NCI-H2227 treated with DMSO at 0.1 percent for 48 hours (cell line): ENCODE measurements at regions not wholly inside any gene's neighbourhood (a gene's known extent, or its start where the extent isn't known, plus 50 kb on each side); places are given as distances from the start of the nearest gene placed in this dataset.

ENCODE experiments used
- DNase-seq: peaks from one replicate; lab custom pipeline; 2025; lab: John Stamatoyannopoulos, UW

DNA sequence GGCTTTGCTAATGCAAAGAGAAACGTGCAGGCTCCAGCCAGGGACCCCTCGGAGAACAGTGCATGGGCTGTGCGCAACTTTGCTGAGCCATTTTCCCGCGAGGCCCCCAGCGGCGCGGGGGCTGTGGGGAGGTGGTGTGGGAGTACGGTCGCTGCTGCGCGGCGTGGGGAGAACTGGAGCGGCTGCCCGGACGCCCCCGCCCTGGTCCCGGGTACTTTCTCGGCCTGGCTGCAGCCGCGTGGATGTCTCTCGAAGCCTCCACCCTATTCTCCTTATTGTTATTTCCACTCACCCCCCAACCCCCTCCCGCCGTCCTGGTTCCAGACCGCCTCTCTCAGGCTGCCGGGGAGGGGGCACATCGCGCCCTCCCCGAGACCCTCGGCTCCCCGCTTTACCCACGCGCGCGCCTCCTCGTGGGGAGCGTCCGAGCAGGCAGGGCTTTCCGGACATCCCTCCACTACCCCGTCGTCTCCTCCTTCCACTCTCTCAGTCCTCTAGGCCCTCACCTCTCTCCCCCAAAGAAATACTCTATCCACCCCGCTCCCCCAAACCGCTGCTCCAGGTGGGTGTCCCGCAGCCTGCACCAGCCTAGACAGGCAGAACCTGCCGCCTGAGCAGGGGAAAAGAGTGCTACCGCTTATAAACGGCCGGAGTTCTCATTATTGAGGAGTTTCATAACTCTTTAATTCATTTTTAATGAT lies 68.6 kb upstream of the TBCA start:
- no peak for DNase-seq

DNA sequence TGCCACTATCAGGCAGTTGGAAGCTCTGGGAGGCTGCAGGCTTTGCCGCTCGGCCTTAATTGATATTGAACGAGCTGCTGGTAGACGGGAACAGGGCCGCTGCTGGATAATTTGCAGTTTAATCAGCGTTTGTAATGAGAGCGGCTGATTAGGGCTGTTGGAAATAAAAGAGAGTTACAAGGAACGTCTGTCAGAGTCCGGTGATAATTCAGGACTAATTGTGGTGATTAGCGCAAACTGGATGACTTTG lies 68.2 kb upstream of the TBCA start:
- no peak for DNase-seq

DNA sequence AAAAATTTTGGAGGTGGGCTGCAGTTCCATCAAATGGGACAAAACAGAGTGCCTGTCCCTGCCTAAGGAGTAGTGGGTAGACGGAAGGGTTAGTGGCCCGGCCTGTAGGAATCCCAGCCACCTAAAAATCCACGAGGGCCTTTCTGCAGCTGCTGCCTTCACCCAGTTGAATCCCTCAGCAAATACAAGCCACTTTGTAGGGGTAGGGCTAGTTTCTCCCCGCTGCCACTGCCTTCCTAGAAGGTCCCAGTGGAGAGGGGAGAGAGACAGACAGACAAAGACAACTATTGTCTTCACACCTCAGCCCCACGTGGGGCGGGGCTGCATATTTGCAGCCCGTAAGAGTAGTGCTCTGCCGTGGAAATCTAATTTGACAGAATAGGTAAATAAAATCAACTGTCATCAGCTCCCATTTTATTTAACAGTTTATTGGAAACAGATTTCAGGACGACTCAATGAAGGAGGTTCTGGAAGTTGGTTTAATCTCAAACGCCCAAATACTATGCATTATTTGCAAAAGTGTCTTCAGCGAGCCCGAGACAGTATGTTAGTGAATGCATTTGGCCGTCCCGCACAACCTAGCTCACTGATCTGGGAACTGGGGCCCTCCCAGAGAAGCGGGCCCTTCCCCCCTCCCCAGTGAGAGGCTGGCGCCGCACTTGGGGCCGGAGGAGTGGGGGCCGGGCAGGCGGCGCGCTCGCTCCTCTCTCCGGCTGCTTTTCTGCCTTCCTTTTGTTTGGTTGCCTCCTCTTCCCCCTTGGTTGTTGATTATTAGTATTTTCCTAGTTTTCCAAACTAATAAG lies 67.6 kb upstream of the TBCA start:
- DNase-seq, result no peak

DNA sequence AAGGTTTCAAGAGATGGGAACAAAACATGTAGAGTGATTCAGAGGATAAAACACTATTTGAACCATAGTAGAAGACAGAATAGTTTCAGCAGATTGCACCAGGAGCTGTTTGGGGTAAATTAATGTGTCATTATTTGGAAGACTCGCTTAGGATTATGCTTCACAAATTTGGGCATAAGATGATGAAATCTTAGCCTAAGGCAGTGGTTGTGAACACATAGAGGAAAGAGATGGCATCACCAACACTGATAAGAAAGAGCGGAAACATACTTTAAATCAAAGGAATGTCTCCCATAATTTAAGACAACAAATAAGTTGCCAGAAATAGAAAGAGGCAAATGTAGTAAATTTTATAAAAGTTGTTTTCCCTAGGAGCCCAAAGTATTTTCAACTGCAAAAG lies 66.1 kb upstream of the TBCA start:
- DNase-seq, result no peak

DNA sequence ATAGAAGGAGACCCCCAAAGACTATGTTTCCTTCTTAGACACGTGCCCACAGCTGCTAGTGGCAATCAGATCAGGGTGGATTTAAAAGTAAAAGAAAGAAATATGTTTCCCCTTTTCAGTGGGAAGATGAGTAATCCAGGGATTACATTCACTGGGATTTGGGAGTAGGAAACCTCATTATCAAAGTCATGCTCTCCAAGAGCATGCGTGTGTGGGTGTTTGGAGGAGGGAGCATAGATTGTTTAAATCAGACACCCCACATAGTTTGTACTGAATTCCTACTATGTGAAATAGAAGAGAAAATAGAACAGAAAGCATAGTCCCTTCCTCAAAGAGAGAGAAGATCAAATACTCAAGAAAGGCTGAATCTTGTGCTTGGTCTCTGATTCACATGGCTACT lies 65.5 kb upstream of the TBCA start:
- DNase-seq, result no peak

DNA sequence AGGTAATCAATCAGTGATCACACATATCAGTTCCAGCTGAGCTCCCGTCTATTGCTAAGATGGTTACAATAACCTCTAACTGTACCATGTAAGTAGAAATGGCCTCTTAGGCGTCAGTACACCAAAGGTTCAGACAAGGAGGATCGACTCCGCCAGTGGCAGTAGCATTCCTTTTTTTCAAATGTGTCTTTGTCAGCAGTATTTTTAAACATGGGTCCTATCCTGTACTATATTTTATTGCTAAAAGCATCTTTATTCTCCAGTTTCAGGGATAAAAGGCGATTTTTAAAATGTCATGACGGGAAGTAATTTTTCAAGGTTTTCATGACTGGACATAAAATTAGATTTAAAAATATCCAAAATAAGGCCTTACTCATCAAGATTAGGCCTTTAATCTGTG lies 64.8 kb upstream of the TBCA start:
- no peak for DNase-seq

DNA sequence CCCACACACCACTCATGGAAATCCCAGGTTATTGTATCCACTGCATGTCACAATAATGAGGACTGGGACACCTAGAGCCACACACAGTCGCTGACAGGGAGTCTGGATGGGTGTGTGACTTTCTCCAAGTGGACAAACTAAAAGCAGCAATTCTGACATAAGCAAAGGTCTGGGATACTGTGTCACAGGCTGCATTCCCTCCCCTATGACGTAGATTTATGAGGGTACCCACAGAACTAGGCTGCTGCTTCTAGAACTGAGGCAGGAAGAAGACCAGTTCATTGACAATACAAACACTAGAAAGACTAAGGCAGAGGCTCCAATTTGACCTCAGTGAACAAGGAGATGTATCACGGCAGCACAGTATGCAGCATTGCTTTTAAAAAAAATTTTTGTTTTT lies 63.6 kb upstream of the TBCA start:
- DNase-seq, result no peak

DNA sequence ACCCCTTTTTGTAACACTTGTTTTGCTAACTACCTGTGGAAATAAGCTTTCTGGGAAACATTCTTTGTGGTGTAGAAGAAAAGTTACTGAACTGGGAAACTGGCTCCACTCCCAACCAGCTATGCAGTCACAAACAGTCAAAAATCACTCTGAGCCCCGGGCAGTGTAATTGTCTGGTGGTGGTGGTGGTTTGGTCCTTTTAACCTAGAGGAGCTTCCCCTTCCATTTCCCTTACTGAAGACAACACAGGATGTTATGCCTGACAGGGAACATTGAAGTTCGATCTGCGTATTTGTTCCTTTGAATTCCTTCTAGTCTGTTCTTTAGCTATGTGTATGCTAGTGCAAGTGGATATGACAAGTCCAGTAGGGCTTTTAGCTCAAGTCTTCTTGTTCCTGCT lies 56.8 kb upstream of the TBCA start:
- no peak for DNase-seq

DNA sequence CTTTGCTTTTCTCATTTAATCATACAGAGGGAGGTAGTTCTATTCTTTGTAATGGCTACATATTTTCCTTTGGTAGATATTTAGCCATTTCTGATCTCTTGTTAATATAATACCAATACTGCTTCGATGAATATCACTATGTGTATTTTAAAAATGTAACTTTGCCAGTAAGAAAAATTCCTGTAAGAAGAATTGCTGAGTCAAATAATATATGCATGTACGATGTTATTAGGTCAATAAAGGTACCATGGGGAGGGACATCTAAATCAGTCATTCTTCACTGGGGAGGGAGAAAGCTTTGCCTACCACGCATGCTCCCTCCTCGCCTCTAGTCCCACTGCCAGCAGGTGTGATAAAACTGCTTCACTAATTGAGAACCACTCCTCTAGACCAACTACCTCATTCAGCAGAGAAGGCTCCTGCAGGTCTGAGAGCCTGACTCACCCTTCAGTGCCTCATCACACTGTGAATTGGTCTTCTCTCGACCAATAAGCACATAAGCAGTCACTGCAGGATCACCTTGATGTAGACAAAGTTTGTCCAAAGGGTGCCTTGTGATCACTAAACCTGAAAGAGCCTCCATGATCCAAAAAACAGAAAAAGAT lies 56.1 kb upstream of the TBCA start:
- no peak for DNase-seq

DNA sequence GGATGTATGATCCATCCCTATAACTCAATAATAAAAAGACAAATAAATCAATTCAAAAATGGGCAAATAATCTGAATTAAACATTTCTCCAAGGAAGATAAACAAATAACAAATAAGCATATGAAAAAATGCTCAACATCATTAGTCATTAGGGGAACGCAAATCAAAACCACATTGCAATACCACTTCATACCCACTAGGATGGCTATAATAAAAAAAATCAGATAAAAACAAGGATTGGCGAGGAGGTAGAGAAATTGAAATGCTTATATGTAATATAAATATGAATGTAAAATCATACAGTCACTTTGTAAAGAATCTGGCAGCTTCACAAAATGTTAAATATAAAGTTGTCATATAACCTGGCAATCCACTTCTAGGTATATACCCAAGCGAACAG lies 52.3 kb upstream of the TBCA start:
- no peak for DNase-seq
